ENCODE measurements at regions not wholly inside any gene's neighbourhood (a gene's known extent, or its start where the extent isn't known, plus 50 kb on each side); places are given as distances from the start of the nearest gene placed in this dataset.

DNA sequence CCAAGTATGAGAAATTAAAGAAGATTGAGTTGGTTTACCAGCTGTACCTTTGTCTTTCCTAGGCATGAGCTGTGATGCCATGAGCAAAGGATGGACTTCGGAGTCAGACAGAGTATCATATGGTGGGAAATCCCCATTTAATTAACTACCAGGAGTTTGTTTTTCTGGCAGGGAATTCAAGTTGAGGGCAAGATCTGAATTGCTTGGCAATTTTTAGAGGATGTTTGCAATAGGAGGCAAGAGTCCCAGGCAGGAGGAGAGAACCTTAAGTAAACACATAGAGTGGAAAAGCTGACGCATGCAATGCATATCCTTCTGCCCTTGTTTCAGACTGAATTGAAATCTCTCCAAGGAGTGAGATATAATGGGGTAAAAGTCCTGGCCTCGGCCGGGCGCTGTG is 569.7 kb upstream of the MDFIC2 start:
- TF ChIP-seq CTCF (IDR thresholded peaks at IDR 0.05) (no peak), EP300 (IDR thresholded peaks at IDR 0.05) (no peak), POLR2A (IDR thresholded peaks at IDR 0.05) (no peak), POLR2AphosphoS5 (IDR thresholded peaks at IDR 0.05) (no peak)
